Fibroblast of upper back skin (primary cell): ENCODE measurements at regions not wholly inside any gene's neighbourhood (a gene's known extent, or its start where the extent isn't known, plus 50 kb on each side); places are given as distances from the start of the nearest gene placed in this dataset.
"Not testable (repeated sequence)": the region's sequence is repeated elsewhere in the genome, so short reads cannot be mapped to it uniquely, and the experiment has no call there.

Experiments
- DNase-seq: peaks from one replicate; pipeline ENCODE4 v3.0.0-alpha.2; 2013

- not testable (repeated sequence) for DNase-seq
Measured at GRCh38 chrX:127221821-127222220, 402.3 kb downstream of the PRR32 start.

GRCh38 chrX:127243654-127244053 is 424.1 kb downstream of the PRR32 start:
- no peak for DNase-seq

GRCh38 chrX:127259742-127260141 is 440.2 kb downstream of the PRR32 start:
- DNase-seq, result no peak

- DNase-seq, result no peak
Measured at GRCh38 chrX:127276326-127276725, 456.8 kb downstream of the PRR32 start.

- DNase-seq, result no peak
Measured at GRCh38 chrX:127300511-127300910, 481.0 kb downstream of the PRR32 start.

GRCh38 chrX:127302841-127303240 is 483.3 kb downstream of the PRR32 start:
- DNase-seq, result no peak

- no peak for DNase-seq
Measured at GRCh38 chrX:127305013-127305412, 485.5 kb downstream of the PRR32 start.

GRCh38 chrX:127306262-127306661 is 486.7 kb downstream of the PRR32 start:
- DNase-seq, result no peak

GRCh38 chrX:127313635-127314034 is 494.1 kb downstream of the PRR32 start:
- DNase-seq, result no peak

- DNase-seq, result no peak
Measured at GRCh38 chrX:127317159-127317558, 497.6 kb downstream of the PRR32 start.

- no peak for DNase-seq
Measured at GRCh38 chrX:127324128-127324527, 504.6 kb downstream of the PRR32 start.
